ENCODE measurements at regions not wholly inside any gene's neighbourhood (a gene's known extent, or its start where the extent isn't known, plus 50 kb on each side); places are given as distances from the start of the nearest gene placed in this dataset.

GRCh38 chr14:65906948-65907347 lies 494.4 kb downstream of the FUT8 start:
- no peak for TF ChIP-seq CTCF (IDR thresholded peaks at IDR 0.05)
- TF ChIP-seq POLR2A (IDR thresholded peaks at IDR 0.05): no peak
